A549 (cell line): ENCODE measurements at regions not wholly inside any gene's neighbourhood (a gene's known extent, or its start where the extent isn't known, plus 50 kb on each side); places are given as distances from the start of the nearest gene placed in this dataset.

Source experiments
- CHD4 ChIP-seq: fragments of 200-600 bp; sonication (generic); IDR thresholded peaks from 2 replicates; pipeline ENCODE4 v1.6.1; 2016; ENCODE audit warnings: antibody characterized with exemption, mild to moderate bottlenecking, borderline replicate concordance
- CTCF ChIP-seq: fragments of >200 bp; sonication (Bioruptor Twin); formaldehyde crosslinking; IDR thresholded peaks from 3 replicates; pipeline ENCODE4 v1.5.1; 2016
- FOSL2 ChIP-seq, 2 experiments: fragments of 450-650 bp in 1 of 2; fragments of >200 bp in 1 of 2; sonication (Bioruptor Twin) in 1 of 2; formaldehyde crosslinking; IDR thresholded peaks; 2 replicates each; pipeline versions ENCODE4 v1.5.0 to v1.6.1; 2016 to 2020; ENCODE audit warnings: mild to moderate bottlenecking in 1 of 2, moderate library complexity in 1 of 2
- MAX ChIP-seq: IDR thresholded peaks from 2 replicates; pipeline ENCODE4 v1.6.1; 2012
- POLR2A ChIP-seq: IDR thresholded peaks from 2 replicates; pipeline ENCODE4 v1.6.1; 2012; ENCODE audit warnings: mild to moderate bottlenecking, low read length
- RAD21 ChIP-seq, 2 experiments: fragments of >200 bp in 1 of 2; sonication (Bioruptor Twin) in 1 of 2; formaldehyde crosslinking in 1 of 2; IDR thresholded peaks in 1 of 2; conservative IDR thresholded peaks in 1 of 2; 2 replicates in 1 of 2; 3 replicates in 1 of 2; pipeline ENCODE4 v1.6.1; 2012 to 2018; ENCODE audit warnings: inconsistent platforms in 1 of 2
- RARB ChIP-seq: fragments of 250-450 bp; sonication (Bioruptor Pico); IDR thresholded peaks from 2 replicates; pipeline ENCODE4 v1.8.0; 2021; ENCODE audit warnings: mild to moderate bottlenecking, moderate library complexity
- RCOR1 ChIP-seq: fragments of 150-350 bp; IDR thresholded peaks from 2 replicates; pipeline ENCODE4 v1.6.1; 2014; ENCODE audit warnings: antibody characterized with exemption, low read length, low read depth
- ZSCAN20 ChIP-seq: fragments of 250-450 bp; sonication (Bioruptor Pico); IDR thresholded peaks from 2 replicates; pipeline ENCODE4 v1.8.0; 2022; ENCODE audit warnings: mild to moderate bottlenecking, moderate library complexity

- no peak for TF ChIP-seq RAD21 (conservative IDR thresholded peaks at IDR 0.05 in 1 of 2, IDR thresholded peaks at IDR 0.05 in 1 of 2)
- no peak for TF ChIP-seq CTCF
- TF ChIP-seq POLR2A = no peak
- no peak for TF ChIP-seq FOSL2 (IDR thresholded peaks at IDR 0.05)
- no peak for TF ChIP-seq FOSL2 (CRISPR knock-in tag; IDR thresholded peaks at IDR 0.05)
- no peak for TF ChIP-seq RARB (CRISPR knock-in tag)
- no peak for TF ChIP-seq ZSCAN20
- no peak for TF ChIP-seq CHD4
- TF ChIP-seq MAX = no peak
- no peak for TF ChIP-seq RCOR1
Measured at GRCh38 chr22:48348855-48349254, 1478.8 kb downstream of the BRD1 start.
